NCI-H460 (cell line): ENCODE measurements at regions not wholly inside any gene's neighbourhood (a gene's known extent, or its start where the extent isn't known, plus 50 kb on each side); places are given as distances from the start of the nearest gene placed in this dataset.

Source experiments
- DNase-seq: peaks from one replicate; pipeline ENCODE4 v3.0.0-alpha.2; 2016; ENCODE audit warnings: low read depth; ENCODE audit errors: extremely low read depth

- DNase-seq = no peak
Observed at GRCh38 chr2:183606718-183607085, 482.5 kb downstream of the NUP35 start.

GRCh38 chr2:183607995-183608394 is 483.8 kb downstream of the NUP35 start:
- DNase-seq = no peak

DNA sequence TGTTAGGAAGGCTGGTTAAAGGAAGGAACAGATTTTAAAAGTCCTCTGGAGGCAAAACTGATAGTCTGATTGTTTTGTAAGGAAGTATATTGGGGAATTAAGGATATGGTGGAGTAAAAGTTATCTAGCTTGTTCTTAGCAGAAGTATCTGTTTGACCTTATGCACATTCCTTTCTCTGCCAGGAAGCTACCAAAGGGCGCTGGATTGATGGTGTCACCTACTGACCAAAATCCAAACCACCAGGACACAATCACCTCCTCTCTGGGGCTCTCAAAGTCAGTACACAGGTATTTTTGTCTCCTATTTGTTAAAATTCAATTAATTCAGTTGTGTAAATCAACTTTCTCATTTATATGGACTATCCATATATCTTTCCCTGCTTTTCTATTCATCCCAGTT is 484.5 kb downstream of the NUP35 start:
- no peak for DNase-seq

DNA sequence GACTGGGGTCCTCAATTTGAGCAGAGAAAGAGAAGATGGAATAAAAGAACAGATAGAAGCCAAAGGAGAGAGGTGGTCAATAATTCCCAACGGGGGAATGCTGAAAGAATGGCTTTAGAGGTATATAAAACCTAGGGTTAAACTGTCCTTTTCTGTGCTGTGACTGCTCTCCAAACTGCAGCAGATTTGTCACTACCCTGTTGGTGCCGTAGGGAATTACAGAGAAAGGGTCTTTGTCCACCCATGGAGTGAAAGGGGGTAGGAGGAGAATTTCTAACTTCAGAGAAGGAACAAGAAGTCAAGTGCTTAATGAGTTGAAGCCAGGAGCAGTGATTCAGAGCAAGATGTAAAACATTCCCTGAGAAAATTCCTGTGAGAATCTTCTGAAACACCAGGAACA is 486.5 kb downstream of the NUP35 start:
- DNase-seq = no peak

- DNase-seq = no peak
Observed at GRCh38 chr2:183614799-183615435, 490.7 kb downstream of the NUP35 start.

- DNase-seq = no peak
Observed at GRCh38 chr2:183623227-183623626, 499.0 kb downstream of the NUP35 start.

GRCh38 chr2:183630964-183631363 is 506.7 kb downstream of the NUP35 start:
- DNase-seq = no peak

DNA sequence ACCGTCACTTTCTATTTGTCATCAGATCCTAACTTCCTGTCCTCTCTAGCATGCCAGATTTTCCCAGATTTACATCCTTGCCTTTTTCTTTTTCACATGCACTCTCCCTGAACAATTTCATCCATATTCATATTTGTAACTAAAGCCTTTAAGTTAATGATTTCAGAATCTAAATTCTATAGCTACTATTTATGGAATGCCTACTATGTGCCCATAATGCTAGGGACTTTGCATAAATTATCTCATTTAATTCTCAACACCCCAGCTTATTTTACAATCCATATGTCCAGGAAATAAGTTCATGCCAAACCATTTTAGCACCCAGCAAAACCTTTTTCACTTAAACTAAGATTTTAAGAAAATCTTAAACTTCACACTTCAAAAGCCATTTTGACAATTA is 531.9 kb downstream of the NUP35 start:
- DNase-seq = no peak

DNA sequence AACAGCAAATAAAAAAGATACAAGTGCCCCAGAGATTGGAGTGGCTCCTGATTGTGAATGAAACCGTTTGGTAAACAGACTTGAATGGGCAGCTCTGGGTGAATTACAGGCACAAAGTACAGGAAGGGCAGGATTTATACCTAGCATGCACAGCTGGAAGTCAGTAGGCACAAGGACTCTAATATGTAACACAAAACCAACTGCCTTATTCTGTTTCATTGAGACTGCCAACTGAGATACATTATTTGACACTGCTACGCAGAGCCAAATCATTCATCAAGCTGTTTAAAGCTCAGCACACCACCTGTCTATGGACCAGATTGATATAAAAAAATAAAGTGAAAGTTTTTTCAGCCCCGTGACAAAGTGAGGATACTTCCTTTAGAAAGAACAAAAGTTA is 541.2 kb downstream of the NUP35 start:
- DNase-seq = no peak

GRCh38 chr2:183666031-183666430 is 541.8 kb downstream of the NUP35 start:
- DNase-seq = no peak

GRCh38 chr2:183671233-183671632 is 547.0 kb downstream of the NUP35 start:
- no peak for DNase-seq

DNA sequence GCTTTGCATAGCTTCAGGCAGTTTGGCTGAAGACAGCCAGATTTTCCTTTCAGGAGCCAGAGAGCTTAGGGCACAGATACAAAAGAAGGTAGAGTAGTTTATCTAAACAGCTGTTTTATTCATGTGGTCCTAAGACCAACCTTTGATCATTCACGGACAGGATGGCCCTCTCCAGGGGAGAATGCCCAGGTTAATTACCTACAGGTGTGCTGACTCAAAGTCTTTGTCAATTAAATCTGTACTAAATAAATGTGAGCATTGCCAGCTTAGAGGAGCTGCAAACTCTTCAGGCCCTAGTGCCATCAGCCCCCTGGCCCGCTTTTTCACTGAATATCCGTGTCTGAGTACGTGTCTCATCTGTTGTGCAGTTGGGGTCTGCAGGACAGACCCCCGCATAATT is 554.7 kb downstream of the NUP35 start:
- DNase-seq = no peak

- no peak for DNase-seq
Observed at GRCh38 chr2:183680573-183680972, 556.3 kb downstream of the NUP35 start.

DNA sequence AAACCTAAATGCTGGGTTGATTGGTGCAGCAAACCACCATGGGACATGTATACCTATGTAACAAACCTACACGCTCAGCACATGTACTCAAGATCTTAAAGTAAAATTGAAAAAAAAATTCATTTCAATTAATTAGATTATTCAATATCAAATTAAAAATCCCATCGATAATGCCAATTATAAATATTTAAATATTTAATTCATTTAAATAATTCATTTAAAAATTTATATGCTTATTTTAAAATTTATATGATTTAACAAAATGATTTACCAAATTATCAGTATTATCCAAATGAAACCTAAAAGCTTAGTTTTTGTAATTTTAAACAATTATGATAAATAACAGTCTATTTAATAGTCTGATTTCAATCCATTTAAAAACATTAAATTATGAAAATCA is 560.4 kb downstream of the NUP35 start:
- DNase-seq = no peak

DNA sequence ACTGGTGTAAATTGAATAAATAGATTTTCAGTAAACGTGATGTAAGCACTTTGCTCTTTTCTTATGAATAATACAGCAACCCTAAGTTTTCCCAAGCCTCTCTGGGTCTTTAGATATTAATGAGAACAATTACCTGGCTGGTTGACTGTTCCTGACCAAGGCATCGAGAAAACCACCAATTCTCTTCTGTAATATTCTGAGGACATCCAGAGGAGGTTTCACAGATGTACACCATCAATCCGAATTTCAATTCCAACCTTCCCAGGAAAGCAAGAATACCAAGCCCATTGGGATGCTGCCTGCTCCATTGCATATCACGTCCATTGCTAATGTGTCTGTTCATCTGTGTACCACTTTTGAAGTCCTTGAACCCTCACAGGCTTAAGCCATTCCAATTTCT is 571.8 kb downstream of the NUP35 start:
- DNase-seq = no peak

GRCh38 chr2:183709829-183710228 is 585.6 kb downstream of the NUP35 start:
- DNase-seq = no peak

- no peak for DNase-seq
Observed at GRCh38 chr2:183718246-183718645, 594.0 kb downstream of the NUP35 start.

DNA sequence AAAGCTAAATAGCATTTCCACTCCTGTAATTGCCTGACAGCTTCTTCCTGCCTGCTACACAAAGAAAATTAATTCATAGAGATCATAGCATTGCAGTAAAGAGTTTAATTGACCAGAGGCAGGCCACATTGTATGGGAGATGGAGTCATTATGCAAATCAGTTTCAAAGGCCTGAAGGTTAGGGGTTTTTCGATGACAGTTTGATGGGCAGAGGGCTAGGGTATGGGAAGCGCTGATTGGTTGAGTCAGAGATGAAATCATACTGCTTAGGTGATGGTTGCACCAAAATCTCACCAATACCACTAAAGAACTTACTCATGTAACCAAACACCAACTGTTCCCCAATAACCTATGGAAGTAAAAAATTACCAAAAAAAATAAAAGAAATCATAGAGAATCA is 599.0 kb downstream of the NUP35 start:
- no peak for DNase-seq

DNA sequence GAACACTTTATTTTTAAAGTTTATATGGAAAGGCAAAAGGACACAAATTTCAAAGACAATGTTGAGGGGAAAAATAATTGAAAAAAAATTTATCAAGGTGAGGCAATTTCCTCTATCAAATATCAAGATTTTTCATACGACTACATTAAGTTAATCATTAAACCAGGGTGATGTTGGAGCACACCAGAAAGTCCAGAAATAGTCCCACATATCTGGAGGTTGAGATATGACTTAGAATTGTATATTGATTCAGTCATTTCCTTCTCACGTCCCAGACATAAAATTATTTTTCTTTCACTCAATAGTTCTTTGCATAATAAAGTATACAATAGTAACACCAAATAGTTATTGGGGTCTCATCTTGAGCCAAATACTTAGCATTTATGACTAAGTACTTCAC is 605.1 kb downstream of the NUP35 start:
- DNase-seq = no peak

DNA sequence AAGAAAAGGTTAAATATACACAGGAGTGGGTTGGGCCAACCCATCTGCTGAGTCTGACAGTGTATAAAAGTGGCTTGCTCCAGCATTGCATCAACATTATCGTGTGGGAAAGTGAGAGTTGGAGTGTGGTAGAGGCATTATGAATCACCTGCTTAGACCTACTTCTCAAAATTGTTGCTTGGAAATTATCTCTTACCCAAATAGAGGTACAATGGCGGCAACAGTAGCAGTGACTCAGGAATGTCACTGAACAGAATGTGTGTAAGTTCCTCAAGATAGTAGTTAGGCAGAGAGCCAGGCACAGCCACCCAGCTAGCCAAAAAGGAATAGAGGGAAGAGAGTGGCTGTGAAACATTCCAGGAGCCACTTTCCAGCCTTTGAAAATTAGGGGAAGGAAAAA is 616.0 kb downstream of the NUP35 start:
- DNase-seq = no peak

- DNase-seq = no peak
Observed at GRCh38 chr2:183752571-183752970, 628.3 kb downstream of the NUP35 start.

DNA sequence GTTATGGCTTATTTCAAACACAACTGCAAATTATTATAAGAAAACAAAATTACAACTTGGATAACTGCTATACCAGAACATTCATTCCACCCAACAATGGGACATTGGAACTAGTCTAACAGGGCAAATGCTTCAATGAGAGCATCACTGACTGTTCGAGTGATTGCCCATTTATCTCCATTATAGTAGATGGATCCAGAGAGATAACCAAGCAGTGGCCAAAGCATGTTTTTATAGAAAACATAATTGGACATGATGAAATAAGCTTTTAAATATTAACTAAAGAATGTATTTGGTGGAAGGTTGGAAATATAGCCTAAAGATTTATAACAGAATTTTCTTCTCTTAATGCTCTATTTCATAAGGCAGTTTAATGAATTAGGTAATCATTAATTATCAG is 634.8 kb downstream of the NUP35 start:
- no peak for DNase-seq

DNA sequence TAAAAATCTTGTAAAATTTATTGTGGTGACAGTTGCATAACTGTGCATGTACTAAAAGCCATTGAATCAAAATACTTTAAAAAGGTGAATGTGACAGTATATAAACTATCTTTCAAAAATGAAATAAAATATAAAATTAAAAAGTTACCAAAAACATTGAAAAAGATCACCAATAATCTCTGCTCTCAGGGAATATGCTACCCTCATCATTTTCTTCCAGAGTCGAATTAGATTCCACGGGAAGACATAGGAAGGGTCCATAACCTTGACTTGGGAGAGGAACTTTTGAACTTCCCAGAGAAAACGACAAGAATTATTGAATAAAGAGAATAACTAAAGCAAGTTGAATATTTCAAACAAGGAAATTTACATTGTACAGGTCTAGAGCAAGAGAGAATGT is 649.5 kb downstream of the NUP35 start:
- no peak for DNase-seq
